NCI-H226 (cell line): ENCODE measurements at regions not wholly inside any gene's neighbourhood (a gene's known extent, or its start where the extent isn't known, plus 50 kb on each side); places are given as distances from the start of the nearest gene placed in this dataset.
"Not testable (repeated sequence)": the region's sequence is repeated elsewhere in the genome, so short reads cannot be mapped to it uniquely, and the experiment has no call there.

ENCODE experiments used
- DNase-seq: peaks from one replicate; pipeline ENCODE4 v3.0.0-alpha.2; 2015

DNA sequence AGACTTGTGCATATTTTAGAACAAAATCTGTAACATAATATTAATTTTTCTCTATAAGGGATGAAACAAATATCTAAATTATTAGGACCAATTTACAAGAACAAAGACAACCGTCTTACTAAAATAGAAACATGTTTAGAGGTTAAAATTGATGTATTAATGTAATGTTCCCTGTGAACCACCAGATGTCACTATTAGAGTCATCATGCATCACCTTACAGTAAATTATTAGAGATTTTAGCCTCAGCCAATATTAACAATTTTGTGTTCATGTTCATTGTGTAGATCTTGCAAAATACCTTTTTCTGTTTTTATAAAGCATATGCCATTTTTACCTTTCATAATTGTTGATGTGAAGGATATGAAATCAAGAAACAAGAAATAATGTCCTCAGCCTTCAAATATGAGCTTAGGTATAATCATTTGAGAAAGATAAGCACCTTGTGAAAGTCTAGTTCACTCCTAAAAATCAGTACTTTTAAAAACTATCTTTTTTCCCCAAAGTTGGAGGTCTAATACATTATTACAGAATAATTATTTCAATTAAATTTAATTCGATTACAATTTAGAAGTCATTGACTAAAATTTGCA is 344.3 kb upstream of the KCNH7 start:
- no peak for DNase-seq

GRCh38 chr2:163177592-163177991 is 339.0 kb upstream of the KCNH7 start:
- DNase-seq = no peak

- DNase-seq = no peak
Observed at GRCh38 chr2:163175294-163175693, 336.7 kb upstream of the KCNH7 start.

- DNase-seq = no peak
Observed at GRCh38 chr2:163173591-163173990, 335.0 kb upstream of the KCNH7 start.

GRCh38 chr2:163171786-163172530 is 333.4 kb upstream of the KCNH7 start:
- peak; percentile 28 for DNase-seq

GRCh38 chr2:163157891-163158496 is 319.4 kb upstream of the KCNH7 start:
- DNase-seq = peak; percentile 72

DNA sequence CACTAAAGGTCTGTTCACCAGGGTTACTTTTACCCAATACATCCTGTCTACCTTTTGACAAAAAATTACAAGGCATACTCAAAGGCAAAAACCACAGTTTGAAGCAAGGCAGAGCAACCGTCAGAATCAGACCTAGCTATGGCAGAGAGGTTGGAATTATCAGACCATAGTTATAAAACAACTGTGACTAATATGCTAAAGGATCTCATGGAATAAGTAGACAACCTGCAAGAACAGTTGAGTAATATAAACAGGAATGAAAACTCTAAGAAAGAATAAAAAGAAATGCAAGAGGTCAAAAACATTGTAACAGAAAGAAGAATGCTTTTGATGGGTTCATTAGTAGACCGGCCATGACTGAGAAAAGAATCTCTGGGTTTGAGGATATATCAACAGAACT is 318.8 kb upstream of the KCNH7 start:
- DNase-seq = peak; percentile 77

DNA sequence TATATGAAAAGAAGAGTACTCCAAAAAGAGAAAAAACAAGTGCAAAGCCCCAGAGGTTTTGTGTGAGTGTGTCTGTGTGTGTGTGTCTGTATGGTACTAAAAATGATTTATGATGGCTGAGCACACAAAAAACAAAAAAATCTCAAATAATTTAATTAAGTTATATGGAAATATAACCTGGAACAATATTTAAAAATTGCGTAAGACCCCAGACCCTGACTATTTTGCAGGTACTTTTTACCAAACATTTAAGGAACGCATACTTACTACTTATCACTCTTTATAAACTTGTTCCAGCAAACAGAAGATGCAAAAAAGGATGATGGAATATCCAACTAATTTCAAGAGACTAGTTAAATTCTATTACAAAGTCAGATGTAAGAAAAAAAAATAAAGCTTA is 317.4 kb upstream of the KCNH7 start:
- DNase-seq = no peak

DNA sequence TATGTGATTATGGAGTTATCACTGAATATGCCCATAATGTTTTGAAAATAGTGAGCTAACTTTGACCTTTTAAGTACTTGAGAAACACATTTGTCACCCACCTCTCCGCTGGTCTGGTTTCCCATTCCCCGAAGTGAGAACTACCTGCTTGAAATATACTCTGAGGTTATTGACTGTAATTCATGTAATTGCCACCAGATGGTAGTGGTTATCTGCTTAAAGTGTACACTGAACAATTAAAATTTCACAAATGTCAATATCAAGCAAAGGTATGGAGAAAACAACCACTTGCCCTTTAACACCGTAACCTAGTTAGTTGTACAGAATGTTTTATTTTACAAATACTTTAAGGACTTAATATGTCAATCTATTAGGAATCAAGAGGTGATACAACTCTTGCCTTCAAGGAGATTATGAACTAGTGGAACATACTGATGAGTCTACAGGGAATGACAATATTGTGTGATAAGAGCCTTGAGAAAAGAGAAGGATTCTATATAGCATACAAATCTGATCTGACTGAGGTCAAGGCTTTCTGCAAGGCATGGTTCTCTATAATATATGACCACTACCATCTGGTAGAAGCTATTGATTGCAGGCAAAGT is 316.8 kb upstream of the KCNH7 start:
- peak; percentile 19 for DNase-seq

DNA sequence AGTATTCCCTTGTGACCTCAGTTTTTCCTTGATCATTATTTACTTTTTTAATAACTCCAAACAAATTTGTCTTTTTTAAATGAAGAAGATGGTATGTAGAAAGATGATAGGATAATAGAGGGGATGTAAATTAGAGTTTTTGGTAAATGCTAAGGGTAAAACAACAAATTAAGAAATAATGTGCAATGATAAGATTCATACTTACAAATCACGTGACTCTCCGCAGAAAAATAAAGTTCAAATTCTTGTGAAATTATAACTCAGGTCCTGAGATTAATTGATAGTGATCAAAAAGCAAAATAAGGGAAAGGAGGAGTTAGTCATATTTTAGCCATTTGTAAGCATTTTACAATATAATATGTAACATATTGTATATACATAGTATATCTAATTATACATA is 304.1 kb upstream of the KCNH7 start:
- no peak for DNase-seq

DNA sequence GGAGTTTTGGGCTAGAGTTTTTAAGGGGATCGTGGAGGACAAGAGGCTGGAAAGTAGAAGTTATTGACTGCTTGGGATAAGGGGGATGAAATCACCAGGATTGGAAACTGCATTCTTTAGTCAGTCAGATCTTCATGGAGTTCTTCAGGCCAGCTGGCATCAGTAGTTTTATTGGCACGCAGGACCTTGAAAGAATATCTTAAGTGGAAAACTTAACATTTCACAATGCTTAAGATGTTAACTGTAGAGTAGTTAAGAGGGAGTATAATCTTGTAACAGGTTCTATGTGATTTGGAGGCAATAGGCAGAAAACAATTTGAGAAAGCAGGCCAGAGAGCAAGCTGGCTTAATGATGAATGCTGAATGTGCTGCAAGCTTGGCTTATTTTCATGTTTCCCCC is 300.4 kb upstream of the KCNH7 start:
- no peak for DNase-seq

DNA sequence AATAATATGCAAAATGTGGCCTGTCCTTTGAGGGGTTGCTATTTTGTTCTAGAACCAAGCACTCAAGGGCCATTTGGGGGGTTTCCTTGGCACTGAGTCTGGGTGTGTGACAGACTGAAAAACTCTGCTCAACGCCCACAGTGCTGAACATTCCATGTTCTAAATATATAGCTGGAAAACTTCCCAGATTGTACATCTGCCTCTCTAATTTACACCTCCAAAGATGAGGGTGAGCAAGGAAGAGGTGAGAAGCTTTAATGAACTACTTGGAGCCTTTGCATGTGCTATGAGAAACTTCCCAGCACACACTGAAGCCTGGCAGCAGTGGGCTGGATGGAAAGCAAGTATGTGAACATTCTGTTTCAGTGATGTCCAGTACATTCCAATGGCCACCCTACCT is 296.7 kb upstream of the KCNH7 start:
- no peak for DNase-seq

DNA sequence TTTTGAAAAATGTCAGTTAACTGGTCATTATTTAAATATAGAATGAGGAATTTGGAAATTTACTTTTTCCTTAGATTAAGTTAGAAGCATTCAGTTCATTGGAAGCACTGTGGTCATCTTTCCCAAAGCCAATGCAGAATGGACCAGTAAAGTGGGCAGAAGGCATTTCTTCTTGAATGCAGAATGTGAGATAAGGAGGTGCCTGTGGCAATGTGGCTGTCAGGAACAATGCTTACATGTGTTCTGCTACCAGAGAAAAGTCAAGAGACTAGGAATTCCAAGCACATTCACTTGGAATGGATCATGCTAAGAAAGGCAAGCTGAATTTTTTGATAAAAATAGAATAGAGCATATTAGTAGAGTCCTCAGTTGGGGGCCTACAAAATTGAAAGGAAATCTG is 295.0 kb upstream of the KCNH7 start:
- DNase-seq = peak; percentile 12

DNA sequence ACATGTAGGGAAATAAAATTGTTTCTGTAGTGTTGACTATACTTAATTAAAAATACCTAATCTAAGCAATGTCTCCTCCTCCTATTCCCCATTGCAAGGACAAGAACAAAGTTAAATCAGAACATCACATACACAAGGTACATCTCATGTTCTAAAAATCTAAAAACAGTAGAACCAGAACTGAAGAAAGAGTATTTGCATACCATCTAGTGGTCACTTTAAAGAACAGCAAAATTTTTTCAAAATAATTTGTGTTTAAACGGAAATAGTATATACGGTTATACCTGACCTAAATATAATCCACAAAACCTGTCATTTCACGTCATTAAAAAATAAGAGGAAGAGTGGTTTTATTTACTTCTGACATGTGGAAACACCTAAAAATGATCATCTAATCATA is 294.3 kb upstream of the KCNH7 start:
- no peak for DNase-seq

GRCh38 chr2:163132207-163132606 is 293.6 kb upstream of the KCNH7 start:
- not testable (repeated sequence) for DNase-seq

DNA sequence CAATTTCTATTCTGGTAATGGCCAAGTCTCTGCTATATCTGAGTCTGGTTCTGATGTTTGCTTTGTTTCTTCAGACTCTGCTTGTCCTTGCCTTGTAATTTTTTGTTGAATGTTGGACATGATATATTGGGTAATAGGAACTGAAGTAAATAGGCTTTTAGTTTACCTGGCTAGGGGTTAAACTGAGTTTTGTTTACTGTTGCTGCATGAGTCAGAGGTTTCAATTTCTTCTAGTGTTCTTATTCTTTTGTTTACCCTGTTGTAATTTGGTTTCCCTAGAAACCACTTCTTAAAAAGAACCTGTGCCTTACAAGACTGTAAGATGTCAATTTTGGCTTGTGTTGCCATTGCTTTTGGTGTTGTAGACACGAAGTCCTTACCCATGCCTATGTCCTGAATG is 285.0 kb upstream of the KCNH7 start:
- no peak for DNase-seq

GRCh38 chr2:163122257-163122656 is 283.7 kb upstream of the KCNH7 start:
- no peak for DNase-seq

DNA sequence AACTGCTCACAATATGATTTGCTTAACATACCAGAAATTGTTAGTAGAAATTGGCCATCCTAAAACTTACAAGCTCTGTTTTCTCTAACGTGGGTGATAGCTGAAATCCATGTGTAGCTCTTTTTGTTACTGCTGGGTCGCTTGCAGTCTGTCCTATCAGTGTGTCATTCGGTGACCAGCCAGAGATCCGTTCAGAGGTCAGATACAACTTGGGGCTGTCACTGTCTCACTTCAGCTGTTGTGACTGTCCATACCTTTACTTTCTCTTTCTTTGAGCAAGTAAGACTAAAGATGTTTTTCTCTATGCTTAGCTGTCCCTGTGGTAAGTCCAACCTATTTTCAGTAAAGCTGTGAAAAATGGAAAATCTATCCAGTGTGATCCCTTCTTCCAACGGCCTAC is 282.9 kb upstream of the KCNH7 start:
- DNase-seq = no peak

DNA sequence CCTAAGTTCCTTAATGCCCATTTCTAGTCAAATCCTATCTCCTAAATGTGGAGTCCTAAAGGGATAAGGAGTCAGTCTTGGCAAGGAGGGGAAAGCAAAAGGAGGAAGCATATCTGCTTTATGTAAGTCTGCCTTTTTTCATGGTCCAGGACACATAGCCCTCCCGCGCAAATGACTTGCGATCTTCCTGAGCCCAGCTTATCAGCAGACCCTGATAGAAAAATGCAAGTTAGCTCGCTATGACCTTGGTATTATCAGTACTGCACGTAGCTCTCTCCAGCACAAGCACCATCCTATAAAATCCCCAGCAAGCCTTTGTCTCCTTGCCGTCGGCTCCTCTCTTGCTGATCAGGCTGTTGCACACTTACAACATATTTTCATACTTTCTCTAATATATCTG is 281.4 kb upstream of the KCNH7 start:
- no peak for DNase-seq

DNA sequence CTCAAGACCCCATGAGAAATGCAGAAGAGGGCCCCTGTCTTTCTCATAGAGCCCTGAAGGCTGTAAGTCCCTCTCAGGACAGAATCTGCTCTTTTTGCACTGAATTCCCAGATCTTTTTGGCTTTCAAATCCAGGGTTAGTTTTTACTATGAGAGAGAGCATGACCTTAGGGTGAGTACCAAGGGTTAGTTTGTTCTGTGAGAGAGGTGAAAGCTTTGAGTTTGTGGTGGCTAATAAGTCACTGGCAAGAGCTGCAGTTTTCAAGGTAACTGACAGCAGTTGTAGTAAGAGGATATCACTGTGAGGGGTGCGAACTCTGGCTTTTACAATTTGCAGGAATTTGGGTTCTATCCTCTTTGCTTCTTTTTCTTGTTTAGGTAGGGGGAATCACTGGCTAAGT is 248.4 kb upstream of the KCNH7 start:
- no peak for DNase-seq

- not testable (repeated sequence) for DNase-seq
Observed at GRCh38 chr2:163085366-163086024, 246.9 kb upstream of the KCNH7 start.

DNA sequence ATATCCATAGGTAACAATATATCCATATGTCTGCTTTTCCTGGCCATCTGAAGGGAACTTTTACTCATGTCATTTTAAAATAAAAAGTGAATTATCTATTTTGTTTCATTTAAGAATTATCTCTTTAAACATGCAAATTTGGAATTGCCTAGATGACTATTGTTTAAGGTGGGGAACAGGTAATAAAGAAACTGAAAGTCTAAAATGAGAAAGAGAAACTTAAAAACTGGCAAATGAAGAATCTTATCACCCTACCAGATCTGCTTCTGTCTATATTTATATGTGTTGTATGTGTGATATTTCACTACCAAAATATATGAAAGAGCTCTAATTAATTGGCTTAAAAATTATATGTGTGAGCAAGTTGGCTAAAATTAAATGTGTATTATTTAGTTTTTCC is 243.2 kb upstream of the KCNH7 start:
- no peak for DNase-seq

- no peak for DNase-seq
Observed at GRCh38 chr2:163077241-163077640, 238.7 kb upstream of the KCNH7 start.

- DNase-seq = no peak
Observed at GRCh38 chr2:163066085-163066484, 227.5 kb upstream of the KCNH7 start.
